SK-N-SH (cell line): ENCODE measurements at regions not wholly inside any gene's neighbourhood (a gene's known extent, or its start where the extent isn't known, plus 50 kb on each side); places are given as distances from the start of the nearest gene placed in this dataset.
"Not testable (repeated sequence)": the region's sequence is repeated elsewhere in the genome, so short reads cannot be mapped to it uniquely, and the experiment has no call there.

Experiments
- CTCF ChIA-PET: fragments of 300-600, 350-600 bp; formaldehyde crosslinking; extraction: SDS; loops from one replicate; lab custom pipeline; 2021; lab: Yijun Ruan, JAX
- POLR2A ChIA-PET: fragments of 350-600 bp; sonication (Branson Sonifier 250); formaldehyde crosslinking; extraction: SDS; loops from one replicate; lab custom pipeline; 2020; ENCODE audit warnings: antibody characterized with exemption, inconsistent platforms; lab: Yijun Ruan, JAX
- DNase-seq: peaks from one replicate; pipeline ENCODE4 v3.0.0; 2012
- H2AFZ ChIP-seq: fragments of 200-600 bp; sonication (generic); 2 replicates; pipeline ENCODE4 v1.8.1; 2016; ENCODE audit warnings: antibody characterized with exemption, mild to moderate bottlenecking, low read depth
- H3F3A ChIP-seq: fragments of 200-600 bp; sonication (generic); replicated peaks from 2 replicates; pipeline ENCODE3; 2016; ENCODE audit warnings: antibody characterized with exemption, mild to moderate bottlenecking; ENCODE audit not compliant: insufficient read depth
- H3K27ac ChIP-seq, 2 experiments: fragments of 200-500 bp in 1 of 2; fragments of 200-600 bp in 1 of 2; sonication (Bioruptor generic) in 1 of 2; sonication (generic), shearing (Covaris generic) in 1 of 2; 2 replicates each; pipeline versions ENCODE4 v1.5.1 to v1.6.1; 2014 to 2016; ENCODE audit warnings: low read depth in 2 of 2, inconsistent platforms in 1 of 2, low read length in 1 of 2, mild to moderate bottlenecking in 1 of 2, mixed read lengths in 1 of 2
- H3K27me3 ChIP-seq: fragments of 200-600 bp; sonication (generic), shearing (Covaris generic); 2 replicates; pipeline ENCODE4 v1.6.1; 2016; ENCODE audit warnings: mixed run types; ENCODE audit not compliant: insufficient read depth
- H3K36me3 ChIP-seq, 2 experiments: fragments of 200-500 bp in 1 of 2; fragments of 200-600 bp in 1 of 2; sonication (Bioruptor generic) in 1 of 2; sonication (generic) in 1 of 2; replicated peaks in 1 of 2; 2 replicates each; pipeline versions ENCODE3 to v1.5.1; 2014 to 2016; ENCODE audit warnings: low read length in 1 of 2, mild to moderate bottlenecking in 1 of 2; ENCODE audit not compliant: insufficient read depth in 2 of 2, control insufficient read depth in 1 of 2
- H3K4me1 ChIP-seq, 2 experiments: fragments of 200-500 bp in 1 of 2; fragments of 200-600 bp in 1 of 2; sonication (Bioruptor generic) in 1 of 2; sonication (generic), shearing (Covaris generic) in 1 of 2; 2 replicates each; pipeline versions ENCODE4 v1.5.1 to v1.6.1; 2014 to 2016; ENCODE audit warnings: low read depth in 1 of 2, low read length in 1 of 2, mixed run types in 1 of 2; ENCODE audit not compliant: insufficient read depth in 2 of 2, control insufficient read depth in 1 of 2
- H3K4me2 ChIP-seq: fragments of 200-600 bp; sonication (generic), shearing (Covaris generic); 2 replicates; pipeline ENCODE4 v1.6.1; 2017; ENCODE audit warnings: mixed run types
- H3K4me3 ChIP-seq, 2 experiments: fragments of 200-500 bp in 1 of 2; fragments of 200-600 bp in 1 of 2; sonication (Bioruptor generic) in 1 of 2; sonication (generic), shearing (Covaris generic) in 1 of 2; 2 replicates each; pipeline versions ENCODE4 v1.5.1 to v1.8.1; 2014 to 2016; ENCODE audit warnings: low read depth in 2 of 2, inconsistent platforms in 1 of 2, low read length in 1 of 2, mild to moderate bottlenecking in 1 of 2, mixed read lengths in 1 of 2, moderate library complexity in 1 of 2
- H3K79me2 ChIP-seq: fragments of 200-600 bp; sonication (generic); 2 replicates; pipeline ENCODE4 v1.8.1; 2017; ENCODE audit warnings: mild to moderate bottlenecking; ENCODE audit not compliant: insufficient read depth
- H3K9ac ChIP-seq: fragments of 200-600 bp; sonication (generic); 2 replicates; pipeline ENCODE4 v1.6.1; 2017; ENCODE audit warnings: mixed run types
- H3K9me2 ChIP-seq: fragments of 200-600 bp; sonication (generic); 2 replicates; pipeline ENCODE4 v1.6.1; 2017; ENCODE audit warnings: mixed run types
- H3K9me3 ChIP-seq: fragments of 200-600 bp; sonication (generic); 2 replicates; pipeline ENCODE4 v1.6.1; 2017; ENCODE audit warnings: mixed run types, mild to moderate bottlenecking, moderate library complexity
- H4K20me1 ChIP-seq: fragments of 200-600 bp; sonication (generic); 2 replicates; pipeline ENCODE4 v1.6.1; 2017; ENCODE audit warnings: mild to moderate bottlenecking, mixed run types; ENCODE audit not compliant: insufficient read depth
- CTCF ChIP-seq: fragments of 200-600 bp; sonication (generic); IDR thresholded peaks from 2 replicates; pipeline ENCODE4 v1.6.1; 2017; ENCODE audit warnings: antibody characterized with exemption, mild to moderate bottlenecking, moderate library complexity
- EP300 ChIP-seq, 2 experiments: IDR thresholded peaks; 2 replicates each; pipeline versions ENCODE4 v1.4.0 to v1.6.1; 2012; ENCODE audit warnings: borderline replicate concordance in 1 of 2, low read depth in 1 of 2, low read length in 1 of 2
- EZH2phosphoT487 ChIP-seq: fragments of 200-600 bp; sonication (generic); IDR thresholded peaks from 2 replicates; pipeline ENCODE4 v1.6.1; 2017; ENCODE audit warnings: low read depth, mixed run types, mild to moderate bottlenecking, antibody characterized with exemption, moderate library complexity, borderline replicate concordance
- FOXJ3 ChIP-seq: sonication (generic); formaldehyde crosslinking; IDR thresholded peaks from 2 replicates; pipeline ENCODE4 v1.5.1; 2020; ENCODE audit warnings: mild to moderate bottlenecking, missing genetic modification reagents
- FOXM1 ChIP-seq: IDR thresholded peaks from 2 replicates; pipeline ENCODE4 v1.4.0; 2012; ENCODE audit warnings: low read depth, mild to moderate bottlenecking
- GABPA ChIP-seq: IDR thresholded peaks from 2 replicates; pipeline ENCODE4 v1.4.0; 2012; ENCODE audit warnings: low read depth, mild to moderate bottlenecking
- JUND ChIP-seq: IDR thresholded peaks from 2 replicates; pipeline ENCODE4 v1.4.0; 2012
- MXI1 ChIP-seq: IDR thresholded peaks from 2 replicates; pipeline ENCODE4 v1.6.1; 2012; ENCODE audit warnings: mild to moderate bottlenecking, low read depth, low read length, improper control_type of control experiment
- NFIC ChIP-seq: IDR thresholded peaks from 2 replicates; pipeline ENCODE4 v1.4.0; 2012; ENCODE audit warnings: borderline replicate concordance
- PBX3 ChIP-seq: IDR thresholded peaks from 2 replicates; pipeline ENCODE4; 2012
- POLR2AphosphoS5 ChIP-seq: IDR thresholded peaks from 2 replicates; pipeline ENCODE4 v1.6.1; 2012; ENCODE audit warnings: low read depth, low read length
- SMC3 ChIP-seq: IDR thresholded peaks from 2 replicates; pipeline ENCODE4 v1.6.1; 2012; ENCODE audit warnings: low read depth, low read length, improper control_type of control experiment
- TAF1 ChIP-seq: IDR thresholded peaks from 2 replicates; pipeline ENCODE4 v1.6.1; 2012; ENCODE audit warnings: low read depth, mild to moderate bottlenecking, low read length, moderate library complexity, borderline replicate concordance
- TCF12 ChIP-seq: IDR thresholded peaks from 2 replicates; pipeline ENCODE4 v1.4.0; 2012
- USF2 ChIP-seq: fragments of 150-350 bp; IDR thresholded peaks from 2 replicates; pipeline ENCODE4 v1.6.1; 2017; ENCODE audit warnings: antibody characterized with exemption, low read length, low read depth, borderline replicate concordance
- YY1 ChIP-seq: IDR thresholded peaks from 2 replicates; pipeline ENCODE4 v1.4.0; 2012; ENCODE audit warnings: low read depth, mild to moderate bottlenecking
- WGBS: methylation state at CpG from one replicate; pipeline ENCODE4 v1.1.6; 2017; ENCODE audit warnings: low lambda C conversion rate; 5-methylcytosine and 5-hydroxymethylcytosine counted together

- CTCF ChIA-PET, H3F3A ChIP-seq, H4K20me1 ChIP-seq, H3K27me3 ChIP-seq, H3K9ac ChIP-seq, DNase-seq, POLR2A ChIA-PET, H3K9me3 ChIP-seq, H3K4me3 ChIP-seq, H2AFZ ChIP-seq, H3K79me2 ChIP-seq, H3K9me2 ChIP-seq, H3K36me3 ChIP-seq, H3K4me1 ChIP-seq, H3K4me2 ChIP-seq, H3K27ac ChIP-seq: not testable (repeated sequence)
- 88% methylated on average over 8 of the region's 8 CpGs for WGBS
Measured at GRCh38 chr2:12569929-12570328, 146.8 kb upstream of the TRIB2 start.

GRCh38 chr2:12577091-12577490 is 139.6 kb upstream of the TRIB2 start:
- Histone ChIP-seq H3K4me2 (no peak overlapping the region), H3K9me3 (no peaks in the 10 kb centered on the region), H3F3A (no peaks in the 10 kb centered on the region), H3K4me1 (peaks cover 0 to 3% of the 10 kb centered on the region in 2 experiments; a peak in 2 of 4 replicates), H3K27ac (no peak overlapping the region; a peak in 1 of 4 replicates), H3K9me2 (no peaks in the 10 kb centered on the region), H3K9ac (no peak overlapping the region), H3K27me3 (no peaks in the 10 kb centered on the region), H3K36me3 (no peaks in the 10 kb centered on the region), H2AFZ (no peak overlapping the region), H4K20me1 (no peaks in the 10 kb centered on the region), H3K4me3 (no peak overlapping the region), H3K79me2 (no peaks in the 10 kb centered on the region)
- DNase-seq, result no peak
- ChIA-PET CTCF (interaction anchor here (0.9 to 1.3 kb wide), 3 partner anchors 9 to 430 kb away, joined by 3 to 5 read pairs (median 3); no protein-coding TSS in a partner anchor), POLR2A (no interaction called here)
- no peak for TF ChIP-seq SMC3
- TF ChIP-seq GABPA, result no peak
- peak in 1 of 2 experiments; percentile 11; a peak in 1 of 4 replicates for TF ChIP-seq EP300 (IDR thresholded peaks at IDR 0.05; ENCODE audit: borderline replicate concordance in 1 of 2, low read depth in 1 of 2, low read length in 1 of 2)
- no peak for TF ChIP-seq MXI1
- TF ChIP-seq PBX3, result no peak
- TF ChIP-seq NFIC, result no peak
- TF ChIP-seq JUND, result no peak

GRCh38 chr2:12577567-12578253 is 139.0 kb upstream of the TRIB2 start:
- Histone ChIP-seq H3K36me3 (no peaks in the 10 kb centered on the region), H3K9ac (no peak overlapping the region), H3K4me1 (peaks cover 0 to 3% of the 10 kb centered on the region in 2 experiments; a peak in 2 of 4 replicates)
- TF ChIP-seq JUND (no peak), PBX3 (no peak), POLR2AphosphoS5 (no peak), FOXJ3 (no peak), MXI1 (no peak), CTCF (no peak), FOXM1 (no peak), YY1 (no peak), EZH2phosphoT487 (no peak), TAF1 (no peak), NFIC (no peak), EP300 (IDR thresholded peaks at IDR 0.05; ENCODE audit: borderline replicate concordance in 1 of 2, low read depth in 1 of 2, low read length in 1 of 2) (no peak), TCF12 (no peak), USF2 (no peak)
- TF ChIP-seq, all 33 proteins: peak for 0
- no peaks in the 10 kb centered on the region for H3F3A ChIP-seq
- no peaks in the 10 kb centered on the region for H4K20me1 ChIP-seq
- POLR2A ChIA-PET, result no interaction called here
- no peak overlapping the region for H3K4me2 ChIP-seq
- H3K27ac ChIP-seq, result no peak overlapping the region
- no peaks in the 10 kb centered on the region for H3K27me3 ChIP-seq
- H2AFZ ChIP-seq, result no peak overlapping the region
- 77% methylated on average over 7 of the region's 7 CpGs for WGBS
- DNase-seq, result no peak
- H3K9me2 ChIP-seq, result no peaks in the 10 kb centered on the region
- no peaks in the 10 kb centered on the region for H3K79me2 ChIP-seq
- CTCF ChIA-PET, result interaction anchor here (0.9 to 1.8 kb wide), 5 partner anchors 8 to 430 kb away, joined by 3 to 5 read pairs (median 3); partner anchors contain the start of gene TRIB2
- H3K4me3 ChIP-seq, result no peak overlapping the region
- no peaks in the 10 kb centered on the region for H3K9me3 ChIP-seq
